ENCODE measurements at regions not wholly inside any gene's neighbourhood (a gene's known extent, or its start where the extent isn't known, plus 50 kb on each side); places are given as distances from the start of the nearest gene placed in this dataset.
"Not testable (repeated sequence)": the region's sequence is repeated elsewhere in the genome, so short reads cannot be mapped to it uniquely, and the experiment has no call there.

DNA sequence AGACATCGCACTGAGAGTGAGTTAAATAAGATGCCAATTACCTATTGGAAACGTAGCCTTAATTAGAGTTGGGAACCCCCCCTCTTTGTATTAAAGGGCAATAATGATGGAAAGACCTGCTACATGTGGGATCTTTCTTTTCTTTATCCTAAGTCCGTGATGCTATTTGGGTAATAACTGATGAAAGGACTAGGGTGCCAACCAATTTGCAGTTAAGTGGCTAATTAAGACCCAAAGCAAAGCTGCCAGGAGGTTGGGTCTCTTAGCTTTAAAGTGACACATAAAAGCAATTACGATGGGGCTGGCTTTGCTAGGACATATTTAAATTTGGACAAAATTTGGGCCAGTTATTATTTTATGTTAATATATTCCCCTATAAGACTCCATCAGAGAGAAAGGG lies 728.8 kb downstream of the NR2F1-AS1 start:
- DNase-seq, result no peak

- DNase-seq, result peak; percentile 0
Observed at GRCh38 chr5:92850886-92851285, 730.1 kb downstream of the NR2F1-AS1 start.

DNA sequence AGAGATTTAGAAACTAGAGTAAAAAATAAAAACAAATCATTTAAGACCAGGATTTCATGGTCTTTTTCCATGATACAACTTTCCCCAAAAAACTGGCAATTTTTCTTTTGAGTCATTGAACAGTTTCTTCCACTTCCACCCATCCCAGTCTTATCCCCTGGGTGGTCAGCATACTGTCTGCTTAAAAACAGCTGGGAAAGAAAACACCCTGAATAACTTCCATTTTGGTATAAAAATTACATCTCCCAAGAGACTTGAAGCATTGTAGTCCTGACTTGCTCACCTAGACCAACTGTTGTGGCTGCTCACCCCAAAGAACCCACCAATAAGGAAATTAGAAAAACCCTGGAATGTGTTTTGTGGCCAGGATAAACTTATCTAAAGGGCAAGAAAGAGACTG lies 731.3 kb downstream of the NR2F1-AS1 start:
- no peak for DNase-seq

DNA sequence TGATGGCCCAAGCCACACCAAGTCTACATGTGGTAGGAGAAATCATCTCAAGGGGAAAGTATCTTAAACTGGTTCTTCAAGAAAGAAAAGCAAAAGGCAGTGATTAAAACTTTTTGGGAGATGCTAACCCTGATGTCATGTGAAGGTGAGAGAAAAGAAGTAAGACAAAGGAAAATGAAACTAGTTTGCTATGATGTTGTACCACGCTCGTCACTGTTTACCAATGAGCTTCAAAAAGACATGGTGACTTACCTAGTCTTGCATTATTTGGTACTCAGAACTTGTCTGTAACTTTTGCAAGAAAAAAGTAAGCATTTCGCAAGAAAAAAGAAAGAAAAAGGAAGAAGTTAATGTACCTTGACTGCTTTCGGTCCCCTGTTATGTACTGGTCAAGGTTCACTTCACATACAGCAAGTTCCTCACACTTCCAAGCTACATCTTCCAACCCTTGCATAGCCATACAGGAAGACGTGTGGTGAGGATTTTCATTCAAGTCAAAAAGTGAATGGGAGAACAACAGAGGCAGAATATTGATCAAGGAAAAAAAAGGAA lies 739.3 kb downstream of the NR2F1-AS1 start:
- DNase-seq, result no peak

- peak; percentile 12 for DNase-seq
Observed at GRCh38 chr5:92838253-92838652, 742.8 kb downstream of the NR2F1-AS1 start.

DNA sequence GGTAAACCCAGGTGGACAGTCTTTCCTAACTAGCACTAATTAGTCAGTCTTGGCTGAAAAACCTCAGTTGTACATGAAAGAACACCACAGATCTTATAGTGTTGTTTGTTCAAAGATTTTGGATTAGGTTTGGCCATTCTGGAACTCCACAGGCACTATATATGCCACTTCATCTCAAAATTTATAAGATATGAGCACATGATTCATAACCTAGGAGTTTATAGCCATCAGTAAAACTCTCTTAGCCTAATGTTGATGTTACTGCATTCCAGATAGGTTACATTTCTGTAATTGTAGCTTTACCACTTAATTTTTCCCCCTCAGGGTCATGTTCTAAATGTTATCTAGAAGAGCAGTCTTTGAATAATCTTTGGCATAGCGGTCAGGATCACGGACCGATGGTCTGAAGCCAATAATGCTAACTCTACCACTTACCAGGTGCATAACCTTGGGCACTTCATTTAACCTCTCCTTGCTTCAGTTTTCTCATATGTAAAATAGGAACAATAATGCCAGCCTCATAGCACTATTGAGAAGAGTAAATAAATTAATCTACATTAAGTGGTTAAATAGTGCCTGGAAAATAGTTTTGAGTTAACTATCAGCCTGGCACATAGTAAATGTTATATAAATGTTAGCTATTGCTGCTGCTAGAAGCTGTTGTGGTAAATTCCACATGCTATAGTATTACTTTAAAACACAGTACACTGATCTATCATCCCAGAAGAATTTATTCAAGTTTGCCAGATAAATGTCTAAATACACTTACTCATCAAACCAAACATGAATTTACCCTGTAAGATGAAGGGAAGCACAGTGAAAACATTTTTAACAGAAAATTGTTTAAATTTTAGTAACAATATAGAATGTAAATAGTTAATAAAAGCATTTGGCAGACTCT lies 743.9 kb downstream of the NR2F1-AS1 start:
- DNase-seq, result no peak

DNA sequence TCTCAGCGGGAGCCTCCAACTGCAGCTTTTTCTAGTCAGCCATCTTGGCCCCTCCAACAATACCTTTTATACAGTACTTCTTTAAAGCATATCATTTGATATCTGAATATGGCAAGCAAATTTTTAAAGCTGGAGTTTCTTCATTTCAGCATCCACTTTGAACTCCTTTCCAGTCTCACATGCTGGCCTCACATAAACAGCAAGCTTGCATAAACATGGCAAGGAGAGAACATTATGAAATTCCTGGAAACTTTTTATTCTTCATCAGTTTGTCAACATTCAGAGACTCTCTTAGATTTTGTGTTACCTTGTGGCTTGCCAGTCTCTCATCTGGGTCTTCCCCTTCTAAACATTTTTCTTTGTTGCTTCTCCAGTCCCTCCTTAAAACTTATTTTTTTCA lies 745.3 kb downstream of the NR2F1-AS1 start:
- no peak for DNase-seq

DNA sequence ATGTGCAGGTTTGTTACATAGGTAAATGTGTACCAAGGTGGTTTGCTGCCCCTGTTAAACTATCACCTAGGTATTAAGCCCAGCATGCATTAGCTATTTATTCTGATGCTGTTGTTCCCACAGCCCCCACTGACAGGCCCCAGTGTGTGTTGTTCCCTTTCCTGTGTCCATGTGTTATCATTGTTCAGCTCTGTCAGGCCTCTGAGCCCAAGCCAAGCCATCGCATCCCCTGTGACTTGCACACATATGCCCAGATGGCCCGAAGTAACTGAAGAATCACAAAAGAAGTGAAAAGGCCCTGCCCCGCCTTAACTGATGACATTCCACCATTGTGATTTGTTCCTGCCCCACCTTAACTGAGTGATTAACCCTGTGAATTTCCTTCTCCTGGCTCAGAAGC lies 757.5 kb downstream of the NR2F1-AS1 start:
- not testable (repeated sequence) for DNase-seq

GRCh38 chr5:92822183-92822582 lies 758.8 kb downstream of the NR2F1-AS1 start:
- no peak for DNase-seq

GRCh38 chr5:92809855-92810465 lies 771.1 kb downstream of the NR2F1-AS1 start:
- no peak for DNase-seq

DNA sequence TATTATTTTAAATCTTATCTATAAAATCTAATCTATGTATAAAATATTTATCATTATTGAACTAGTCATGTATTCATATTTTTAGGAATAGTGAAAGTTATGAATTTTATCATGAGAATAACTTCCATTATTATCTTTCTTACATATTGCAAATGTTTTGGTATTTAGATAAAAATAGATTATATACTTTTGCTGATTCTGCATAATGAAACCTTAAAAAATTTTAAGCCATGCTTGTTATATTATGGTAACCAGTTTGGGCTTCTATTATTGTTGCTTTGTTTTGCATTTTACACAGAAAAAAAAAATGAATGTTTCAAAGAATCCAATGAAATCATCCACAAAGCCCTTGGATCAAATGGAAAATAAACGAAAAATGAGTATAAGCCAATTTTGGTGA lies 772.5 kb downstream of the NR2F1-AS1 start:
- DNase-seq, result no peak

- DNase-seq, result no peak
Observed at GRCh38 chr5:92807085-92807484, 773.9 kb downstream of the NR2F1-AS1 start.

- no peak for DNase-seq
Observed at GRCh38 chr5:92805446-92805845, 775.6 kb downstream of the NR2F1-AS1 start.

DNA sequence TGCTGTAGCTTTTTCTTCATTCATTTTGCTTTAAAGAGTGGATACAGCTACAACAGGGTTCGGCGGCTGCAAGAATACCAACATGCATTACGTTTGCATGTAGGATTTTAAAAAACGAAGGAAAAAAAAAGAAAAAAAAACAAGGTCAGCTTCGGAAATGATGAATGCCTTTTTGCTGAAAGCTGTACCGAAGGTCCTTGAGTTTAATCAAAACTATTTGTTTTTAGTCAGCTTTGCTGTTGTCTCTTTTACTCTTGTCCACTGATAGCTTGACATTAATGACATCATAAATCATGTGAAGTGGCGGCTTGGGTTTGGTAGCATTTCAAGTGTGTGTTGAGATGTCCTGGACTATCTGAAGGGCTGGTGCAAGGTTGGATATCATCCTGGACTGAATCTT lies 779.1 kb downstream of the NR2F1-AS1 start:
- peak; percentile 68 for DNase-seq

DNA sequence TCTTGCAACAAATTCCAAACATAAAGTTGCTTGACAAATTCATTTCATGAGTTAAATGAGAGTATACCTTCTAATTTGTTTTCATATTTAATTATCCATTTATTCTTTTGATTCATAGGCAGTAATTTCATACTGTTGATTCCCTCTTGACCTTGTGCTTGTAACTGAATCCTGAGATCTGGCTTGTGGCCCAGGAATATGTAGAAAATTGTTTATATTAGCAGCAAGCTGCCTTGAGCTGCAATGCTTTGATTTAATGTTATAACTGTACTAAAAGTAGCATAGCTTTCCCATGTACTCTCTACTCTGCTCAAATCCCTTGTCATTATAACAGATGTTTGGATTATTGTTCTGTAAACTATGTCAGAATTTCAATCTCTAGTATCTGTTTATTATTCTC lies 780.7 kb downstream of the NR2F1-AS1 start:
- DNase-seq, result peak; percentile 35

GRCh38 chr5:92795633-92796032 lies 785.4 kb downstream of the NR2F1-AS1 start:
- DNase-seq, result no peak

GRCh38 chr5:92780057-92780456 lies 801.0 kb downstream of the NR2F1-AS1 start:
- DNase-seq, result no peak

DNA sequence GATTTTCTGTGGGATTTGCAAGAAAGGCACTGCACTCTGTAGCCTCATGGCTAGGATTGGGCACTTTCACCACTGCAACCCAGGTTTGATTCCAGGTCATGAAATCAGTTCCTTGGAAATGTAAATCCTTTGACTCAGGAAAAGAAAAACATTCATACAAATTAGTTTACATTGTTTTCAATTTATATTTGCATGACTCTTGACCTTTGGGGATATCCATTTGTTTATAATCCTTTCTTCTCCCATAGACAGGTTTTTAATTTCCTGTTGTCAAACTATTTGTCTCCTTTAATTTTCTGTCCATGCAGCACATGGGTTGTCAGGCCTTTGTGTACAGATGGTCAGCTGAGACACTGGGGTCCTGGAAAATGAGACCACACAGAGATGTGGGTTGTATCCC lies 801.5 kb downstream of the NR2F1-AS1 start:
- no peak for DNase-seq

DNA sequence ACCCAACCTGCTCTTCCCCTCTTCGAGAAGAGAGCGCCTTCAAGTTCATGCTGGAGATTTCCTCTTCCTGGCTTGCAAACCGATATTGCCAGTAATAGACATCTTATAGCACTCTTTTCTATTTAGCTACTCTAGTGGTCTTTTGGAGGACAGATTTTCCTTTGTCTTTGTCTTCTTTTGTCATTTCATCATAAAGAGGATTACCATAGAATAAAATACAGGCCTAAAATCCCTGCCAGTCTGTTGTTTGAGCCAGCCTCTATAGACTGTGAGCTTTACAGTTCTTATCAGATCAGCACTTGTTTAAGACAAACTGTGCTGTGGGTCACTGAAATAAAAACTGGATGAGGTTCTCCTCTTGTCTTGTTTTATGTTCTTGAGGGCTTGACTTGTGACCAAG lies 802.8 kb downstream of the NR2F1-AS1 start:
- no peak for DNase-seq

DNA sequence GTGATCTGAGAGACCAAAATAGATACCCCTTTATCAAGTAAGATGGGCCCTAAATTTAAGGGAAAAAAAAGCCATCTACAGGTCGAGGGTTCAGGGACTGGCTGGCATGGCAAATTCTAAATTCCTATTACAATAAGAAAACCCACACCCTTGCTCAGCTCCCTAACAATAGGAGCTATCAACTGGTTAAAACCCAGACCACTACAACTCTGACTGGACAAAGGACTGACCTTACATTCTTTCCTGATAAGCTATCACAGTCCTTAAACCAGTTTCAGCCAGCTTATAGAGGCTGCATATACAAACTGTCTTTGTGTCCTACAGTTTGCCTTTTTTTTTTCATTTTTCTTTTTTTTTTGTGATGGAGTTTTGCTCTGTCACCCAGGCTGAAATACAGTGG lies 803.6 kb downstream of the NR2F1-AS1 start:
- no peak for DNase-seq

DNA sequence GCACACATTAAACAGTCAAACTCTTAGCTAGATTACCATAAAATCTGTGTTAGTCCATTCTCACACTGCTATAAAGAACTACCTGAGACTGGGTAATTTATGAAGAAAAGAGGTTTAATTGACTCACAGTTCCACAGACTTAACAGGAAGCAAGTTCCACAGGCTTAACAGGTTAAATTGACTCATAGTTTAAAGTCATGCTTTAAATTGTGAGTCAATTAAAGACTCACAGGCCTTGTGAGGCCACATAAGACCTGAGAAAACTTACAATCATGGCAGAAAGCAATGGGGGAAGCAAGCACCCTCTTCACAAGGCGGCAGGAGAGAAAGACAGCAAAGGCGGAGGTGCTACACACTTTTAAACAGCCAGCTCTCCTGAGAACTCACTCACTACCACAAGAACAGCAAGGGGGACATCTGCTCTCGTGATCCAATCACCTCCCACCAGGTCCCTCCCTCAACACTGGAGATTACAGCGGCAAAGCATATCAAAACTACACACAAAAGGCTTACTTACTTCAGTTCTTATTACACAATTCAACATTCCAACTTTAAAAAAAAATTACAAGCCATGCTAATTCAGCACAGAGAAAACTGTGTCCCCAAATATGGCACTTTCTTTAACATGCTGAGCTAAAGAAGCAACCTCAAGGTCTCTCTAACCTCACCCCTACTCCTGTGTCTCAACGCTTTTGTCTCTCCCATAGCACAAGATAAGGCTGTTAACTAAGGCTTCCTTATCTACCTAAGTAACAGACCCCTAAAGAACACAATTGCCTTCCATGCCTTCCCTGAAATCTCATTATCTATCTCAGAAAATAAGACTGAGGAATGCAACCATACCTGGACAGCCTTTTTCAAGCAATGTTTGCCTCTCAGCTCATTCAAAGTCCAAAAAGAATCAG lies 805.1 kb downstream of the NR2F1-AS1 start:
- DNase-seq, result no peak

GRCh38 chr5:92769978-92770377 lies 811.0 kb downstream of the NR2F1-AS1 start:
- DNase-seq, result no peak

DNA sequence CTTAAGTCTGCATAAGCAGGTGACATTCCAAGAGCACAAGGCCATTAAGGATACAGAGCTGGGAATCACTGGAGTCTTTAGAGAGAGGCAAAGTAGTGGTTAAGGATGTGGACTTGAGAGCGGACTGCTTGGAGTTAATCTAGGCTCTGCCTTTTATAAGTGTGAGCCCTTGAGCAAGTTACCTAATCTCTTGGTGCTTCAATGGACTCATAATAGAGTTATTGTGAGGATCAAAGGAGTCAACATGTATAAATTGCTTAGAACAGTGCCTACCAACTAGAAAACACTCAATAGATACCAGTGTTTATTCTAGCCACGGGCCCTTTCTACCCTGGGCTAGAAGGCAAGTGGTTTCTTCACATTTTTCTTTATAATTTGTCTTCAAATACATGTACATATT lies 819.4 kb downstream of the NR2F1-AS1 start:
- DNase-seq, result no peak

All from DMS153 (cell line).